Colon (tissue), 2 donors: ENCODE measurements at regions not wholly inside any gene's neighbourhood (a gene's known extent, or its start where the extent isn't known, plus 50 kb on each side); places are given as distances from the start of the nearest gene placed in this dataset.

Source experiments
- FAIRE-seq: peaks from 2 replicates; lab custom pipeline; 2012; peaks lifted over from hg19 to GRCh38; lab: Jason Lieb, UNC
- donor health status: control.
- donor health status: control.

DNA sequence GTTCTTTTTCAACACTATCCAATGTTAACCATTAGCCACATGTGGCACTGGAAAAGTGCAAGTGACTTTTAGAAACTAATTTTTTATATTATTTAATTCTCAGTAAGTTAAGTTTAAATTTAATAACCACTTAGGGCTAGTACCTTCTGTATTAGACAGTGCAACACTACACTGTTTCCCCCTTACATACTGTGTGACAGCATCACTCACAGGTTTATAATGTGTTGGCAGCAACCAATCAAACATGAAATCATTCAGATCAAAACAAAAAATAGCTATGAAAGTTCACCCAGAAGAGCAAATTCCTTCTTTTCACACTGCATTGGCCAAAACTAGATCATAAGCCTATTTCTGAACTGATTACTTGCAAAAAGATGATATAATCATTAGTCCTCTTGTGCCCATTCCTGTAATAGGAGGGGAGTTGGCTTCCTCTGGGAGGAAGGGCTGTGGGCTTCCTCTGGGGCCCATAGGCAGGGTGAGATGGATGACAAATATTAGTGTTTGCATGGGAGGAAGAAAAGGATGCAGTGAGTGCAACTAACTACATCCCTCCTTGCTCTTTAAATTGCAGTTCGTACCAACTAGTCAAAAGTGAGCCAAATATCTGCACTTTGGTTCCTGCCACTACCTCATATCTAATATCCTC is 708.1 kb upstream of the RGMB start:
- no peak for FAIRE-seq

DNA sequence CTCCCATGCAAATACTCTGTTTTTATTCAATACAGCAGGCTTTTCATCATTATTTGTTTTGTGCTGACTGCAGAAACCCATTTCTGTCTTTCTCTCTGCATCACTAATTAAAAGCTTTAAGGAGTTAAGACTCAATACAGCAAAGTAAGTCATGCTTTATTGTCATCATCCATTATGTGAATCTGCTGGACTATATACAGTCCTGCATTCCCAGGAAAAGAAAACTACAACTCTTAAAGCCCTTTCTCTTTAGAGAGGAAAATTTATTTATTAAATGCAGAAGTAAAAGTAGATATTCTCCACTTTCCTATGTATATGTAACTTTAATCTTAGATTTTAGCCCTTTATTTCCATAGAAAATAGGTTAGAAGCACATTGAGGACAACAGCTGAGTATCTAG is 706.6 kb upstream of the RGMB start:
- FAIRE-seq: no peak

DNA sequence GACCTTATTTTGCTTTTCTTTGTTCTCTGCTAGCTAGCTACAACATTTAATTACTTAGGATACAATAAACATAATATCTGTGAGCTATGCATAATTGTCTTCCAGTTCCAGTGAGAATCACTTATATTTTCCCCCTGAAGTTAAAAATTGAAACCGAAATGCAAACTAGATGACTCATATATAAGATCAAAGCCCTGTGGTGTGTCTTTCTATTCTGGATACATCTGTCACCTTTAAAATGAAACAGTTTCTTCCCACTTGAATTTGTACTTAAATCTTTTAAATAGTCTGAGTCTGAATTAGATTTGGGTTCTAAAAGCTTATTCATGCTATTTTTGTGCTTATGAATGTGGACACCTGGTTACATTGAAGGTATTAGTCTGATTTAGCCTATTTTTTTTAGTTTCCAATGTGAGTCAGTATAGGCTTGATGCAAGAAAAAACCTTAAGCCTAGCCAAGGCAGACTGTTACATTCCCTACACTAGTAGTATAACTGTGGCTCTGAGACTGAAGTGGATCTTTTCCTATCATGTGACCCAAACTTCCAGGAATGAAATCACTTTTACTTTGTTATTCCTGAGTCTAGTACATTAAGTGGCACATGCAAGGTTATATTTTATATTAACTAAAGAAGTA is 703.5 kb upstream of the RGMB start:
- FAIRE-seq: no peak

DNA sequence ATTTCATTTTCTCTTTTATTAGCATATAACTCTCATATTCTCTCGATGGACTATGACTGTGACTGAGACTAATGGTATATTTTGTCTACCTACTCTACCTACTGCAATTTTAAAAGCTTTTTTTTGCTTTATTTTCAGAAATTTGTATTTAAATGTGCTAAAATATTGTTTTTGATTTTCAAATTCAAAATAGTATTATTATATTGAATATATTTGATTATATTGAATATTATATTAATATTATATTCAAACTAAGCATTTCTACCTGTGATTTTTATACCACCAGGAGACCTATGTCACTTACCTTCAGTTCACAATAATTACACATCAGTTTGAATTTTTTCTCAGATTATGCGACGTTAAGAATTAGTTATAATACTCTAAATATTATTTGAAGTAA is 700.5 kb upstream of the RGMB start:
- no peak for FAIRE-seq

- no peak for FAIRE-seq
Observed at GRCh38 chr5:98076501-98076900, 697.0 kb upstream of the RGMB start.

DNA sequence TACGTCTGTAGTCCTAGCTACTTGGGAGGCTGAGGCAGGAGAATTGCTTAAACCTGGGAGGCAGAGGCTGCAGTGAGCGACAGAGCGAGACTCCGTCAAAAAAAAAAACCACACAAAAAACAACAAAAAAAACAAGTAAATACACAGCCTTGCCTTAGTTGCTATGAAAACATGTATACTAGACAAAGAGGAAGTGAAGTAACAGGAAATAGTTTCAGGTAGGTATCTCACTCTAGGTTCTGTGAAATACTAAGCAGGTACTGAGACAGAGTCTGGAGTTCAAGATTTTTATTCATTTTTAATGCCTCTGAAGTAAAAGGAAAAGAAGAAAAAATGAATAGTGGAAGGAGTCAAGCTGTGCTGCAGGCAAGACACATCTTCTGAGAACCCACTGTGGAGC is 687.9 kb upstream of the RGMB start:
- no peak for FAIRE-seq

DNA sequence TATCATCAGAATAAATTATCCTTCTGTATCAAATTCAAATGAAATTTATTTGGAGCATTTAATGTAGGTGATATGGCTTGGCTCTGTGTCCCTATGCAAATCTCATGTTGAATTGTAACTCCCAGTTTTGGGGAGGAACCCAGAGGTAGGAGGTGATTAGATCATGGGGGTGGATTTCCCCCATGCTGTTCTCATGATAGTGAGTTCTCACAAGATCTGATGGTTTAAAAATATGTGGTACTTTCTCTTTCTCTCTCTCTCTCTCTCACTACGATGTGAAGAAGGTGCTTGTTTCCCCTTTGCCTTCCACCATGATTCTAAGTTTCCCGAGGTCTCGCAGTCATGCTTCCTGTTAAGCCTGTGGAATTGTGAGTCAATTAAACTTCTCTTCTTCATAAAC is 678.4 kb upstream of the RGMB start:
- no peak for FAIRE-seq

- FAIRE-seq: no peak
Observed at GRCh38 chr5:98096155-98096554, 677.3 kb upstream of the RGMB start.

GRCh38 chr5:98099448-98100105 is 673.9 kb upstream of the RGMB start:
- FAIRE-seq: no peak

GRCh38 chr5:98101131-98101530 is 672.3 kb upstream of the RGMB start:
- FAIRE-seq: no peak

- FAIRE-seq: no peak
Observed at GRCh38 chr5:98102936-98103335, 670.5 kb upstream of the RGMB start.

GRCh38 chr5:98103807-98104206 is 669.7 kb upstream of the RGMB start:
- FAIRE-seq: no peak

GRCh38 chr5:98104454-98105188 is 668.8 kb upstream of the RGMB start:
- FAIRE-seq: no peak

DNA sequence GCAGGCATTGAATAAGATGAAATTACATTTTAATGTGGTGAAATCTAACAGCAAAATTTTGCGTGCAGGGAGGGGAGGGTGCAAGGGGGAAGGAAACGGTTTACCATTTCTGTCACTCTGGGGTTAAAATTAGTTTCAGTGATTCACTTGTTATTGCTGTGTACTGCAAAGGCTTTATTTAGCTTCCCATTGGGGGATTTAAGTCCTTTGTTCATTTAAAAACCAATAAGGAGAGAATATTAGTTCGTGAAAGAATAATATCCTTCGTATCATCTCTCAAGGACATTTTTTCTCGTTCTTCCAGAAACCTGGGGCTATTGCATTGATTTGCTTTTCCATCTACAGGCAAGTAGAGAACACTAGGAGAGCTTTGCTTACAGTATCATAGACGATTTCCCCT is 667.8 kb upstream of the RGMB start:
- FAIRE-seq: no peak

GRCh38 chr5:98106116-98107031 is 667.1 kb upstream of the RGMB start:
- no peak for FAIRE-seq

DNA sequence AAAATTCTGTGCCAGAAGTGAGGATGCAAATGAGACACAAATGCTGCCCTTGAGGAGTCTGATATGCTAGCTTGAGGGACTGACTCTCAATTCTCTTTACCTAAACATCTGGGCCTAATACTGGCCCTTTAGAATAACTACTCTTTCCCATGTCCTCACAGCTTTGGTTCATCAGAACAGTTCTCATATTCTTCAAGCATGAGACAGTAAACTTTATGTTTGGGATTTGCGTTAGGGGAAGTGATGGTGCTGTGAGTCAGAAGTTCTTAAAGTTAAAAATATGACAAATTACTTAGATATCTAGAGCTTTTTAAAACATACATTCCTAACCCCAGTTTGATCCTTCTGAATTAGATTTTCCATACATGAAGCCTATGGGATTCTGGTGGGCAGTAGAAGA is 665.0 kb upstream of the RGMB start:
- FAIRE-seq: no peak

- no peak for FAIRE-seq
Observed at GRCh38 chr5:98109561-98110006, 663.9 kb upstream of the RGMB start.

DNA sequence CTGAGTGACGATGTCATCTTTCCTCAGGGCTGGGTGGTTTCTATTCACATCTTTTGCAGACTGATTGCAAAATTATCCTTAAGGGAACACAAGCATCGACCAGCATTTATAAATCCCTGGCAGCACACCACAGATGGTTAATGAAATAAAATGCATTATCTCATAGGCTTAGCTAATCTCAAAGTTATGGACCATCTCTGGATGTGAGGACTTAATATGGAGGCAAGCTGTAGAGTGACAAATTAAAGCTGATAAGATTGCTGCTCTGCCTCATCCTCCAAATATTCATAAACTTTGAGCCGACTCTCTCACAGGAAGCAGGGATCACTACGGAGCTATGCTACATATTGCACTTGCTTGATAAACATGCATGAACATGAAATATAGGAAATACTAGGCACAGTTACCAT is 663.2 kb upstream of the RGMB start:
- FAIRE-seq: no peak

DNA sequence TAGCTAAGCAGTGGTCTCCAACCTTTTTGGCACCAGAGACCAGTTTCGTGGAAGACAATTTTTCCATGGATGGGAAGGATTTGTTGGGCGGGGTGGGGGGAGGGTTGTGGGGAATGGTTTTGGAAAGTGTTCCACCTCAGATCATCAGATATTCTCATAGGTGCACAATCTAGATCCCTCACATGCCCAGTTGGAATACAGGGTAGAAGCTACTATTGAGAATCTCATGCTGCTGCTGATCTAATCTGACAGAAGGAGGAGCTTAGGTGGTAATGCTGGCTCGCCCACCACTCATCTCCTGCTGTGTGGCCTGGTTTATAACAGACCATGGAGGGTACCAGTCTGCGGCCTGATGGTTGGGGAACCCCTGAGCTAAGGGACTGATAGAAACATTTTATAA is 662.7 kb upstream of the RGMB start:
- FAIRE-seq: no peak

DNA sequence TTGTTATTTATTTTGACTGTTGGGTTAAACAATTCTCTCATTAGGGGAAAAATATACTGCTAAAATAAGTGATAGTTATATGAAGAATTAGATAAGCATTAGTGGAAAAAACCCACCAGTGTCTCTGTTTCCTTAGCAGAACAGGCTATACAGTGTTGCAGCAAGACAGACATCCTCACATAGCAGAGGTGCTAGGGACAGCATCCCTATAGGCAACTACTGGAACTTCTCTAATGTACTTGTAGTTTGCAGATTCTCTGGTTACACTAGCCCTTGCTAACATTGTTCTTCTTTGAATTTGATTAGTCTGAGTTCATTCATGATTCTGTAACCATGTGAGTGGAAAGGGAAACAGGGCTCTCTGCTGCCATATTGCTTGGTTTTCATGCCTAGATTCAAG is 661.8 kb upstream of the RGMB start:
- FAIRE-seq: no peak

DNA sequence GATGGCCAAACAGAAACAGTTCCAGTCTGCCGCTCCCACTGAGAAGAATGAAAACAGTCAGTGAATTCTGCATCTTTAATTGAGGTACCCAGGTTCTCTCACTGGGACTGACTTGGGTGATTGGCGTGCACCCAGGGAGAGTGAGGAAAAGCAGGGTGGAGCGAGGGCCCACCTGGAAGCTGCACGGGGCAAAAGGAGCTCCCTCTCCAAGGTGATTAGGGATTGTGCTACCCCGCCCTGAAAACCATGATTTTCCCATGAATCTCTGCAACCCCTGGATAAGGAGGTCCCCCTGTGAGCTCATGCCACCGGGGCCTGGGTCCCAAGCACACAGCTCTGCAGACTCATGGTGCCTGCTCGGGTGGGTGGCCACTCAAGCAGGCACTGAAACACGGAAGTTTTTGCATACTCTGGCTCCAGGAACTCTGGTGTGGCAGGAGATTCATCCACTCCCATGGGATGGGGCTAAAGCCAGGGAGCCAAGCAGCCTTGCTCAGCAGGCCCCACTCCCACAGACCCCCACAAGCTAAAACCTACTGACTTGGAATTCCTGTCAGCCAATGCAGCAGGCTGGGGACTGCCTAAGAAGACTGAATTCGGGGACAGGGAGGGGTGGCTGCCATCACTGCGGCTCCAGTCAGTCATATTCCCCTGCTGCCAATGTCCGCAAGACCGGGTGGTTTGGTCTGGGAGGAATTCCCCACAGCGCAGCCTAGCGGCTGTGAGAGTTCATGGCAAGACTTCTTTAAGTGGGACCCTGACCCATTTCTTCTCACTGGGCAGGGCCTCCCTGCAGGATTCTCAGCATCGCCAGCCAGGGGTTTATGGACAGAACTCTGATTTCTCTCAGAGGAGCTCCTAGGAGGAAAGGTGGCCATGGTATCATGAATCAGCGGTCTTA is 652.2 kb upstream of the RGMB start:
- FAIRE-seq: no peak
